IPS-NIHi11 (cell line): ENCODE measurements at regions not wholly inside any gene's neighbourhood (a gene's known extent, or its start where the extent isn't known, plus 50 kb on each side); places are given as distances from the start of the nearest gene placed in this dataset.
"Not testable (repeated sequence)": the region's sequence is repeated elsewhere in the genome, so short reads cannot be mapped to it uniquely, and the experiment has no call there.

Experiments
- DNase-seq: peaks from one replicate; pipeline ENCODE4 v3.0.0; 2012; ENCODE audit warnings: mixed read lengths, low spot score

GRCh38 chr11:129729216-129729615 lies 86.4 kb upstream of the TMEM45B start:
- no peak for DNase-seq

GRCh38 chr11:129729823-129730222 lies 85.8 kb upstream of the TMEM45B start:
- DNase-seq = no peak

- no peak for DNase-seq
Measured at GRCh38 chr11:129731316-129731715, 84.3 kb upstream of the TMEM45B start.

DNA sequence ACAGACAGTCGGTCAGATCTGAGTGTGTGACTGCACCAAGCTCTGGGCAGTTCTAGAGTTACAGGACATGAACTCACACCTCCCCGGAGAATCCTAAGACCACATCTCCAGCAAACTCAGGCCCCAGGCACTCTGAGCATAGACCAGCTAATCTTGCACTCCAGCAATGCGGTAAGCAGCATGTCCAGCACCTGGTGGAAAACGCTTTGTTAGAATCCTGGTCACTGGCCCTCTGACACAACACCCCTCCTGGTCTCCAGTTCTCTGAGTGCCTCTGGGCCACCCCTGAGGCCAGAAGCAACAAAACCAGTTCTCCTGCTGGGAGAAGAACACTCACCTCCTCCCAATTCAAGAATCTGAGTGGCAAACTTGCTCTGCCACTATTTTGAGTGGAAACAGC lies 82.7 kb upstream of the TMEM45B start:
- no peak for DNase-seq

DNA sequence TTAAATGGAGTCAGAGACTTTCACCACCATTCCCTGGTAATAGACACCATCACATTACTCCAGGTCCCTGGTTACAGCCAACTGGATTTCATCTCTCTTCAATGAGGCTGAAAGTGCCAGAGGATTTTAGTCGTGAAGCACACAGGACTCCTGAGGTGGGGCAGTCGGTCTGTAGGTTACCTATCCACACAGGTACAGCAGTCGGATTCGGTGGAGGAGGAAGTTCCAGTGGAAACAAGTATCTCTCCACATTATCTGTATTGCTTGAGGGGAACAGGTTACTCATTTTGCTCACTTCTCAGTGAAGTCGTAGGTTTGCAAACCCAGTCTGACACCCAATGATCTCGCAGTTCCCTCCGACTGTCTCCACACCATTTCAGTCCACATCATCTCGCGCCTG lies 82.3 kb upstream of the TMEM45B start:
- DNase-seq = no peak

DNA sequence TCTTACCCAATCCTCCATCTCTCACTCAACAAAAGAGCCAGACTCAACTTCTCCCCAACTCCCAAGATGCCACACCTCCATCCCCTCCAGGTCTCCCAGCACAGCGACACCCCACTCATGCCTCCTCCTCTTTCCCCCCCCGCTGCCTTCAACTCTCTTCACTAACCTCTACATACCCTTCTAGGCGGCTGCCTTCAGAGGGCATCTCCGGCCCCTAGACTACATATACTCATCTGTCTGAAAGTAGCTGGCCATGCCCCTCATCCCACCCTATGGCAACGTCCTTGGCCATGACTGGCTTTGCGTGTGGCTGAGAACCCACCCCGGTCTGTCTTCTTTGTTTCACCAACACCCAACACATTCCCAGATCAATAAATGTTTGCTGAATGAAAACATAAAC lies 81.7 kb upstream of the TMEM45B start:
- DNase-seq = no peak

- DNase-seq = no peak
Measured at GRCh38 chr11:129734654-129735053, 81.0 kb upstream of the TMEM45B start.

GRCh38 chr11:129737831-129738230 lies 77.8 kb upstream of the TMEM45B start:
- DNase-seq = no peak

DNA sequence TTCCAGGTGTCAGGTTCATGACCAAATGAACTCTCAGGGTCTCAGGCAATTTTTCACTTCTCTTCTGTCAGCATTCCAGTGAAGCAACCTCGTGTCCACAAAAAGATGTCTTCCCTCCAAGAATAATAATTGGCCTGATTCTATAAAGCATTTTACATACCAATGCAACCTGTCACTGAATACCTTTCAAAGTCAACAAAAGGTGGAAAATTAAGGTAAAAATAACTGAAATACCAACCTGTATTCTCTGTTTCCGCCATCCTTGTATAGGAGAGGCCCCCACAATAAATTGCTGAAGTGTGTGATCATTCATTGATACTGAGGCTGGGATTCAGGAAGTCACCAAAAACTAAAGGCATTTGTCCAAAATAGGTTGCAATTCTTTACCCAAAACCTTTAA lies 77.4 kb upstream of the TMEM45B start:
- DNase-seq = no peak

- DNase-seq = no peak
Measured at GRCh38 chr11:129739339-129739738, 76.3 kb upstream of the TMEM45B start.

DNA sequence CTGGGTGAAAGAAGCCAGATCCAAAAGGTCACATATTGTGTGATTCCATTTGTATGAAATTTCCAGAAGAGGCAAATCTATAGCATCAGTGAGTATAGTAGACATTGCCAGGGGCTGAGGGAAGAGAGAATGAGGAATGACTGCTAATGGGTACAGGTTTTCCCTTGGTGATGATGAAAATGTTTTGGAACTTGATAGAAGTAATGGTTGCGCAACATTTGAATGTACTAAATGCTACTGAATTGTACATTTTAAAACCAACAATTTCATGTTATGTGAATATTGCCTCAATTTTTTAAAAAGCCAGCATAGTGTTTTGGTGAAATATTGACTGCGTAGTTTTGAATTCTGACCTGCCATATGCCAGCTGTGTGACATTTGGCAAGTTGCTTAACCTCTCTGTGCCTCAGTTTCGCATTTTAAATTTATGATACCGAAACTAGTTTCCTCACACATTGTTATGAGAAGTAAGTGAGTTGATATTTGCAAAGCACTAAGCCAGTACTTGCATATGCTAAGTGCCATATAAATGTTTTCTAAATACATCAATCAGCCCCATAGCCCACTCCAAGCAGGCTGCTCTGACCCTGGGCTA lies 75.4 kb upstream of the TMEM45B start:
- DNase-seq = no peak

- peak; percentile 35 for DNase-seq
Measured at GRCh38 chr11:129743112-129743815, 72.4 kb upstream of the TMEM45B start.

- DNase-seq = no peak
Measured at GRCh38 chr11:129747071-129747470, 68.6 kb upstream of the TMEM45B start.

DNA sequence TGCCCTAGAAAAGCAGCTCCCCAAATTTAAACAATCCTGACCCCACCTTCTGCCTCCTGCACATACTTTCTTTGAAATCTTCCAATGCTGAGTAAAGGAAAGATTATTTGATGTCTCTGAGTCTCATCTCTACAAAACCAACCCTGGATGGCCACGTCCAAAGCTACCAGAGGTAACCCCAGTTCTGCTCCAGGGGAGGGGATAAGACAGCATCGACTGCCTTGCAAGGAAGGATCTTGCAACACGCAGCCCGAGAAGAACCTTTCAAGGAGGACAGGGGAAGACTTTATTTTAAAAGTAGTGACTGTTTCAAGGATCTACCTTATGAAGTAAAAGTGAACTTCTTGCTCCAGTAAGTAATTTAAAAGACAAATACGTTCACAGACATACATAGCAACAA lies 66.5 kb upstream of the TMEM45B start:
- DNase-seq = no peak

- peak; percentile 83 for DNase-seq
Measured at GRCh38 chr11:129750343-129751292, 65.0 kb upstream of the TMEM45B start.

GRCh38 chr11:129751511-129751910 lies 64.1 kb upstream of the TMEM45B start:
- DNase-seq = no peak

GRCh38 chr11:129763569-129763968 lies 52.1 kb upstream of the TMEM45B start:
- not testable (repeated sequence) for DNase-seq

DNA sequence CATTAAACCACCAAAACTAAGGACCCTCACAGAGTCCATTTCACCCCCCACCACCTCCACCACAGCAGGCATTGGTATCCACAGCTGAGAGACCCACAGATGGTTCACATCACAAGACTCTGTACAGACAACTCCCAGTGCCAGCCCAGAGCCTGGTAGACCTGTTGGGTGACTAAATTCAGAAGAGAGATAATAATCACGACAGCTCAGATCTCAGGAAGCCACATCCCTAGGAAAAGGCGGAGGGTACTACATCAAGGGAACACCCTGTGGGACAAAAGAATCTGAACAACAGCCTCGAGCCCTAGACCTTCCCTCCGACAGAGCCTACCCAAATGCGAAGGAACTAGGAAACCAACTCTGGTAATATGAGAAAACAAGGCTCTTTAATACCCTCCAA lies 51.4 kb upstream of the TMEM45B start:
- not testable (repeated sequence) for DNase-seq
